ENCODE measurements at regions not wholly inside any gene's neighbourhood (a gene's known extent, or its start where the extent isn't known, plus 50 kb on each side); places are given as distances from the start of the nearest gene placed in this dataset.

DNA sequence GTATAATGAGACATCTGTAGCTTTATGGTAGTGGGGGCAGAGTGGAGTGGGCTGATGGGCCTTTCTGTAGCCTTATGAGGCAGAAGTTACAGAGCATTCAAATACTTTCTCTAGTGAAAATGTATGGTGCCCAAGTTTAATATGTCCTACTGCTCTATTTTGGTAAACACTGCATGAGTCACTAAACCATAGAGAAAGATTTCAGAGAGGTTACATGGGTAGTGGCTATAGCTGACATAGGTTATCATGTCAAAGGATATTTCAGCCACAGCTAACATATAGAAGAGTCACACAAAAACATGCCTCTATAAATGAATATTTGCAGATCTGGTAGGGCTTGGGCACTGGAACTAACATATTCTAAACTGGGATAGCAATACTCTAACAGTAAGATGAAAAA is 212.4 kb upstream of the USP25 start:
- intact Hi-C loops (cut with micrococcal nuclease) (loop anchor here (5.0 kb wide), 1 partner anchor 305 kb away; no protein-coding TSS in a partner anchor), dilution Hi-C loops (cut with HindIII; ENCODE audit: low sequenced_read_pairs, unreplicated experiment) (no loop called here), in situ Hi-C loops (cut with MboI; ENCODE audit: low sequenced_read_pairs) (no loop called here)
- ChIA-PET POLR2A (ENCODE audit: unreplicated experiment) (no interaction called here), CTCF (no interaction called here)
- Histone ChIP-seq H2AK9ac (replicated peaks; ENCODE audit: low read depth, low read length, poor library complexity) (no peak overlapping the region), H2BK15ac (ENCODE audit: low read depth, low read length) (no peak overlapping the region), H3K23ac (ENCODE audit: low read depth, low read length) (no peak overlapping the region), H3K18ac (ENCODE audit: low read depth, low read length) (no peak overlapping the region), H3K14ac (replicated peaks; ENCODE audit: low read depth, low read length) (no peak overlapping the region), H4K20me1 (ENCODE audit: insufficient read depth, low read length) (no peaks in the 10 kb centered on the region), H2AK5ac (ENCODE audit: low read depth, low read length) (no peak overlapping the region), H3K9ac (ENCODE audit: low read depth, low read length) (no peak overlapping the region), H3K36me3 (ENCODE audit: control insufficient read depth, insufficient read depth, low read length) (no peaks in the 10 kb centered on the region), H4K91ac (ENCODE audit: insufficient read depth, low read depth, low read length) (no peak overlapping the region), H3K4me3 (ENCODE audit: insufficient read depth, low read depth, low read length) (no peak overlapping the region), H3K4me1 (ENCODE audit: control insufficient read depth, insufficient read depth, low read length) (no peaks in the 10 kb centered on the region), H2BK5ac (ENCODE audit: low read depth, low read length, poor library complexity, severe bottlenecking) (no peak overlapping the region), H3K9me3 (ENCODE audit: control insufficient read depth, insufficient read depth, low read length) (no peaks in the 10 kb centered on the region), H3K27me3 (ENCODE audit: control insufficient read depth, insufficient read depth, low read length) (no peaks in the 10 kb centered on the region), H3K56ac (ENCODE audit: extremely low read depth, insufficient read depth, low read length) (no peak overlapping the region), H2BK20ac (ENCODE audit: low read depth, low read length) (no peak overlapping the region), H3K4me2 (ENCODE audit: low read depth, low read length) (no peak overlapping the region), H3K9me1 (ENCODE audit: insufficient read depth, low read length) (no peaks in the 10 kb centered on the region), H3K79me1 (ENCODE audit: low read depth in 1 of 2, low read length in 2 of 2) (no peaks in the 10 kb centered on the region), H4K8ac (ENCODE audit: low read depth in 2 of 2, low read length in 2 of 2) (no peak overlapping the region), H4K5ac (ENCODE audit: low read depth, low read length) (no peak overlapping the region), H3K27ac (ENCODE audit: insufficient read depth, low read length) (no peak overlapping the region), H3K4ac (ENCODE audit: low read depth, low read length) (no peak overlapping the region), H2BK120ac (ENCODE audit: low read depth, low read length) (no peak overlapping the region), H2AFZ (replicated peaks; ENCODE audit: low read length, poor library complexity) (no peak overlapping the region)
- ATAC-seq (ENCODE audit: low read depth) = no peak
- no TSS peak for BruUV-seq (replicated peaks)
- no peak for DNase-seq
- TF ChIP-seq CHD1 (IDR thresholded peaks at IDR 0.05; ENCODE audit: low read depth, low read length) = no peak
- no peak for TF ChIP-seq RFX5 (IDR thresholded peaks at IDR 0.05; ENCODE audit: low read depth, low read length)

Data from IMR-90 (cell line).